KG1 (cell line): ENCODE measurements at regions not wholly inside any gene's neighbourhood (a gene's known extent, or its start where the extent isn't known, plus 50 kb on each side); places are given as distances from the start of the nearest gene placed in this dataset.
"Not testable (repeated sequence)": the region's sequence is repeated elsewhere in the genome, so short reads cannot be mapped to it uniquely, and the experiment has no call there.

Experiments used
- DNase-seq: peaks from one replicate; lab custom pipeline; 2025; lab: John Stamatoyannopoulos, UW

DNA sequence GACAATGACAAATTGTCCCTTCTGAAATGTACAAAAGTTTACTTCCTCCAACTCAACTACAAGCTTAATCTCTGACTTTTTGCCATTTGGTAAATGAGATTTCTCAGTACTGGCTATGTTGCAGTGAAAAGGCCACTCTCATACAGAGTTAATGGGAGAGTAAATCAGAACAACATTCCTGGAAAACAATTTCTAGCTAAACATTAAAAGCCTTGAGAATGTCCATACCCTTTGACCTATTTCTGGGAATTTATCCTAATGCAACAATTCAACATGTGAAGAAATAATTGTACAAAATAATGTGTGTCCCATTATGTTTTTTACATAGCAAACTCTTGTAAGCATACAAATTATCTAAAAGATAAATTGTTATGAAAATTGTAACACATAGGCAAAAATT lies 56.3 kb upstream of the SPEF2 start:
- no peak for DNase-seq

DNA sequence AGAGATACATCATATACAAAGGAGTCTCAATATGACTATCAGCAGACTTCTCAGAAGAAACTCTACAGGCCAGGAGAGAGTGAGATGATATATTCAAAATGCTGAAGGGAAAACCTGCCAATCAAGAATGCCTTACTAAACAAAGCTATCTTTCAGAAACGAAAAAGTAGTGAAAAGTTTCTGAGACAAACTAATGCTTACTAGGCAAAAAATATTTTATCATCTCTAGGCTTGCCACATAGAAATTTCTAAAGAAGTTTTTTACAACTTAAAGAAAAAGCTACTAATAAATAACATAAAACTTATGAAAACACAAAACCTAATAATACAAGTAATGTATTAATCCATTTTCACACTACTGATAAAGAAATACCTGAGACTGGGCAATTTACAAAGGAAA lies 59.9 kb upstream of the SPEF2 start:
- DNase-seq: no peak

DNA sequence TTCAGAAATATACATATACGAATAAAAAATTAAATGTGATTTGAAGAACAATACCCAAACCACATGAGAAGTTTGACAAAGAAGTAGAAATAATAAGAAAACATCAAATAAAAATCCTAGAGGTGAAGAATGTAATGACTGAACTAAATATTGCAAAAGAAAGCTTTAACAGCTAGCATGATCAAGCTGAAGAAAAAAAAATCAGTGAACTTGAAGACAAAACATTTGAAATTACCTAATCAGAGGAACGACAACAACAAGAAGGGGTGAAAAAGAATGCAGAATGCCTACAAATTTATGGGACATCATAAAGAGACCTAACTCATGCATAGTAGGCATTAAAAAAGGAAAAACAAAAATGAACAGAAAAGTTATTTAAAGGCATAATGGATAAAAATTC lies 60.5 kb upstream of the SPEF2 start:
- no peak for DNase-seq

DNA sequence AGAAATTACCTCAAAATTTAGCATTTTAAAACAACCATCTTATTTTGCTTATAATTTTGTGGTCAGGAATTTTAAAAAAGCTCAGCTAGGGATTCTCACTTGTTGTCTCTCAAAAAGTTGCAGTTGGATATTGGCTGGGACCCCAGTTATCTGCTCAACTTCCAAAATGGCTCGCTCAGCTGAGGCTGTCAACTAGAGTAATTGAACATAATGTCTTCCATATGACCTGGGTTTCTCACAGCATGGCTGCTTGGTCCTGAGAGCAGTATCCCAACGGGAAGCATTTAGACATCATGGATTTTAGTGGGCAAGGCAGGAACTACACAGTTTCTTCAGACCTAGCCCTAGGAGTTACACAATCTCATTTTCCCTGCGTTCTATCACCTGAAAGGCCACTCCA lies 63.6 kb upstream of the SPEF2 start:
- DNase-seq: no peak

DNA sequence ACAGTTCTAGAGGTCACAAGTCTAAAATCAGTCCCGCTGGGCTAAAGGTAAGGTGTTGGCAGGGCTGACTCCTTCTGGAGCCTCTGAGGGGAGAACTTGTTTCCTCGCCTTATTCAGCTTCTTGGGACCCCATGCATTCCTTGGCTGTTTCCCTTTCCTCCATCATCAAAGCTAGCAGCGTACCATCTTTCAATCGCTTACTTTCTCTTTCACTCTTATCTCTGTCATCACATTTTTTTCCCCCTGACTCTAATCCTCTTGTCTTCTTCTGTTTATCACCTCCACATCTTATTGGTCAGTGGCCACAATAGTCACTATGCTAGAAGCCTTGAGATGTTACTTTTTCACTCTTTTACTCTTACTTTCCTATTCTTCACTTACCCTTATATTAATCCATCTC lies 72.5 kb upstream of the SPEF2 start:
- DNase-seq: no peak

DNA sequence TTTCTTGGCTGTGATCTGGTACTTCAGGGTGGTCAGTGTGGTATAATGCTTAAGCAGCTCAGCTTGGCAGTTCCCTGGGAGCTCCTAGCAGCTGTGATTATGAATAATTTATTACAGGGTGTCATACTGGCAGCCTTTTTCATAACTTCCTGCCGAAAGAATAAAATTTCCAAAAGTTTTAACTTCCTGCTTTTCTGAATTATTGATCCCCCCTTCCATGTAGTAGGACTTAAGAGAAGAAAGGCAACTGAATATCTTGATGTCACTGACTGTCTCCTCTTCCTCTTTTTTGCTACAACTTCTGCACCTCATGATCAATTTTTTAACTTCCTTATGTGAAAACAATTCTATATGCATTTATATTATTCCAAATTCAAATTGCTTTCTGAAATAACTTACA lies 74.3 kb upstream of the SPEF2 start:
- no peak for DNase-seq

DNA sequence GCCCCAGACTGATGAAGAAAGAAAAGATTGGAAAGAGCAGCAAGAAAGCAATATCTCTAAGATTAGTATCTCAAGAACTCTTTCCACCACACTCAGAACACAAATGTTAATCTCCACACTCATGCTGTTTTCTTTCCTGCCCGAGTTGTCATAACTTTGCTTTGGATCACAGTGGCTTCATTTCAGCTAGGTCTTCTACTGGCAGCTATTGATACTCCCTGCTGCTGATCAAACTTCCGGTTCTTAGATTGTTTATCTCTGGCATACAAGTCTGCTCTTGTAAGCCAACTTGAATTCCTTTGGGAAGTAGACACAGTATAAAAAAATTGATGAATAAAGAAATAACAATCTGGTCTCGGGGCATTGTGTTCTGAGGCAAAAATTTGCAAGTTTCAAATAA lies 77.7 kb upstream of the SPEF2 start:
- DNase-seq: no peak

DNA sequence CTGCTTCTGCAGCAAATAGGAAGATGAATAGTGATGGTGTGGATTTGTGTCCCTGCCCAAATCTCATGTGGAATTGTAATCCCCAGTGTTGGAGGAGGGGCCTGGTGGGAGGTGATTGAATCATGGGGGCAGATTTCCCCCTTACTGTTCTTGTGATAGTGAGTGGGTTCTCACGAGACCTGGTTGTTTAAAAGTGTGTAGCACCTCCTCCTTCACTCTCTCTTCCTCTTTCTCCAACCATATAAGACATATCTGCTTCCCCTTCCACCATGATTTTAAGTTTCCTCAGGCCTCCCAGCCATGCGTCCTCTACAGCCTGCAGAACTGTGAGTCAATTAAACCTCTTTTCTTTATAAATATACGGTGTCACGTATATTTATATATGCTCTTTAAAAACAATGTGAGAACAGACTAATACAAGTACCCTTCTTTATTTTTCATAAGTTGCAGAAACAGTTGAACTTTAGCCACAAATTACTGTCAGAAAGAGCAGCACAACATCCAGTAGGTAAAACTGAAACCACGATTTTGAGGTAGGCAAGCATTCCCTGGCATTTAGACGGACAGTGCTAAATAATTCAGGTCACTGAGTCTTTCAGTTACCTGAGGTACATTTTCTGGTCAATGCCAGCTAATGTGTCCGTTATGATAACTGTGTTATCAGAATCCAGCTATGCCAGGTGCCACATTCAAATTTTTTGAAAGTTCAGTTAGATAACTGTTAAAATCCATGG lies 79.3 kb upstream of the SPEF2 start:
- DNase-seq: no peak

DNA sequence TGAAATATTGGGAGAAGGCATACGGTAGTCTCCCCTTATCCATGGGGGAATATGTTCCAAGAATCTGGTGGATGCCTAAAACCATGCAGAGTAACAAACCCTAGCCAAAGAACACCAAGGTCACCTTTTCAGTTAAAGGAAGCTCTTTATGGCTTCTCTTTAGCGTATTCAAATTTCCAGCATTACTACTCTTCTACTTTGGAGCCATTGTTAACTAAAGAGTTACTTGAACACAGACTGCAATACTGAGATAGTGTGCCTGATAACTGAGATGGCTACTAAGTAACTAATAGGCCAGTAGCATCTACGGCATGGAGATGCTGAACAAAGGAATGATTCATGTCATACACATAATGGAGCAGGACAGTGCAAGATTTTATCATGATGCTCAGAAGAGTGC lies 84.5 kb upstream of the SPEF2 start:
- no peak for DNase-seq

DNA sequence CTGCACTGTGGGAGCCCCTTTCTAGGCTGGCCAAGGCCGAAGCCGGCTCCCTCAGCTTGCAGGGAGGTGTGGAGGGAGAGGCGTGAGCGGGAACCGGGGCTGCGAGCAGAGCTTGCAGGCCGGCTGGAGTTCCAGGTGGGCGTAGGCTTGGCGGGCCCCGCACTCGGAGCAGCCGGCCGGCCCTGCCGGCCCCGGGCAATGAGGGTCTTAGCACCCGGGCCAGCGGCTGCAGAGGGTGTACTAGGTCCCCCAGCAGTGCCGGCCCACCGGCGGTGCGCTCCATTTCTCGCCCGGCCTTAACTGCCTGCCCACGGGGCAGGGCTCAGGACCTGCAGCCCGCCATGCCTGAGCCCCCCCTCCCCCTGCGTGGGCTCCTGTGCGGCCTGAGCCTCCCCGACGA lies 86.1 kb upstream of the SPEF2 start:
- DNase-seq: not testable (repeated sequence)

DNA sequence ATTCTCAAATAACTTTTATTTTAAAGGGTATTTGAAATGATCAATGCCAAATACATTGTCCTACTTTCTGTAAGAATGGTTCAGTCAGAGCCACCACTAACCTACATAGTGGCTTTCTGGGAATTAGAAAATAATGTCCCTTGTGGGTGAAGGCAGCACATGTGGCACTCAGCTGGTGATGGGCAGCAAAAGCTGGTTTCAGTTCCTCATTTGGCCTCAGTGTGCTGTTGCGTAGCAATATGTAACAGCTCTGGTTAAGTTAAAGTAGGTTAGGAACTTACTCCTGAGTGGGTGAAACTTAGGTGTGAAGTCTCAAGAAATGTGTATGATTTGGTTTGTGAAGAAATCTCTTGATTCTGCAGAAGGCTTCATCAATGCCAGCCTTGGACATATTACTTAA lies 99.6 kb upstream of the SPEF2 start:
- DNase-seq: peak; percentile 6

DNA sequence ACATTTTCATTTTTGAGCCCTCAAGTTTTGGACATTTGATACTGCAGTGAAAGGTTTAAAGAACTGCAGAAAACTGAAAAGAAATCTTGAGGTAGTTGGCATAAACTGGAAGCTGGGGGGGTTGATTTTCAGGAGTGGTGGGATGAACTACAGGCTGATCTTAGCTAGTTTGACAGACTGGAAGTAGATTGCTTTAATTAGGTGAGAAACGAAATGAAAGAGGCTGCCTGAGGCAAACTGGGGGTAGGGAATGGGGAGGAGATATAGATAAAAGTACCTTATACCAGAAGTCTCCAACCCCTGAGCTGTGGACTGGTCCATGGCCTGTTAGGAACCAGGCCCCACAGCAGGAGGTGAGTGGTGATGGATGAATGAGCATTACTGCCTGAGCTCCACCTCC lies 101.4 kb upstream of the SPEF2 start:
- no peak for DNase-seq

DNA sequence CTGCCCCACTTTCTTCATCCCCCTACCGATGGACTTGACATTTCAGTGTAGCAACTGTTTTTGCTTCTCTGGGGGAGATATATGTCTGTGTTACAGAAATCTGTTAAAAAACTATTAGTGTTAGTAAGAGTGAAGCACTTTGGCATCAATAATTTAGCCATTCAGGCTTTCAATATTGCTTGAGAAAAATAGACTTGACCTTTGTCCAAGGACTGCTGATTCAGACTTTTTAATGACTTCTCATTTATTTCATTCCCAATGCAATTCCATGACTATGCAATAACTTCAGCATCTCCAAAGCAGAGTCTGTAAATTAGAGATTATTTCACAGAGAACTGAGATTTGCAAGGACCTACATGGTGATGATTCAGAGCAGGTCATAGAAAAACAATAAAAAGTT lies 104.1 kb upstream of the SPEF2 start:
- DNase-seq: no peak

DNA sequence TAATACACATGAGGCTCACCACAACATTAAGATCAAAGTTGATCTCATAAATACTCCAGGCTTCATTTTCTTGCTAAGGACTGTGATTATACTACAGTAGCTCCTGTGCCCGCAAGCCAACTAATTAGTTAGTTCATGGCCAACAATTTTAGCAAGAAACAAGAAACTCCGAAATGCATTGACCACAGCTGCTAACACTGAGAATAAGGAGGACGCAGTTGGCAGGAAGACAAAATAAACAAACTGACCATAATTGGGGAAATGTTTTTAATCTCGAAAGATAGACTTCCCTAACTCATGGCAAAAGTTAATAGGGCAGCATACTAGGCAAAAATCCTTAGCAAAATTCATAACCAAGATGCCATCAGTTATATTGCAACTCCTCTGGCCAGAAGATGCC lies 115.5 kb upstream of the SPEF2 start:
- DNase-seq: no peak

DNA sequence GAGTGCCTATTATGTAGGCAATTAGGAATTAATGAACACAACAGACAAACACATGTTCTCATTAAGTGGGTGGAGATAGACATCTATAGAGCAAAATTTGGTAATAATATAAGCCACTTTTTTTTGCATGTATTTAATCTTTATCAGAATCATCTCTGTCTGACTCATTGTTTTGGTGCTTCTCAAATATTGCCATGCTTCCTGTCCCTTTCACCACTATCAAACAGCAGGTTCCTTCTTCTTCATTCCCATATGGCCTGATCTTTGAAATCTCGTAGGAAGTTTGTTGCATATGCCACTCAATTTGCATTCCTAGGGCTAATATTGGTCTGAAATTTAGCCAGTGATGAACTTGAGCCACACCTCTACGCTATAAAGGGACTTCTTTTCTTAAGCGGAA lies 128.9 kb upstream of the SPEF2 start:
- DNase-seq: no peak

DNA sequence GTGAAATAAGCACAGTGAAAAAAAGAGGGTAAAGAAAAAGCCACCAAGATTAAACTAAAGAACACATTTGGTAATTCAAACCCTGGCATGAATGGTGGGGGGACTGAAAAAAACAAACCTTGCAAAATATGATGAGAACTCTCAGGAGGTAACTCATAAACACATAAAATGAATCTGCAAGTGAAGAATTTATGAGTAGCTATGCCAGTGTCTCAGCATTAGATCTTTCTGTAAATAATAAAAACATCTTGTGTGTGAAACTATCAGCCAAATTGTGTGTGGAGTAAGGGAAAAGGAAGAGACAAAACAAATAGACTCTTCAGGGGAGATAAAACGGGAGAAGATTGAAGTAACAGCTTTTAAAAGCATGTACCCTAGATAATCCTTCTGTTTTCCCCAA lies 129.6 kb upstream of the SPEF2 start:
- no peak for DNase-seq

DNA sequence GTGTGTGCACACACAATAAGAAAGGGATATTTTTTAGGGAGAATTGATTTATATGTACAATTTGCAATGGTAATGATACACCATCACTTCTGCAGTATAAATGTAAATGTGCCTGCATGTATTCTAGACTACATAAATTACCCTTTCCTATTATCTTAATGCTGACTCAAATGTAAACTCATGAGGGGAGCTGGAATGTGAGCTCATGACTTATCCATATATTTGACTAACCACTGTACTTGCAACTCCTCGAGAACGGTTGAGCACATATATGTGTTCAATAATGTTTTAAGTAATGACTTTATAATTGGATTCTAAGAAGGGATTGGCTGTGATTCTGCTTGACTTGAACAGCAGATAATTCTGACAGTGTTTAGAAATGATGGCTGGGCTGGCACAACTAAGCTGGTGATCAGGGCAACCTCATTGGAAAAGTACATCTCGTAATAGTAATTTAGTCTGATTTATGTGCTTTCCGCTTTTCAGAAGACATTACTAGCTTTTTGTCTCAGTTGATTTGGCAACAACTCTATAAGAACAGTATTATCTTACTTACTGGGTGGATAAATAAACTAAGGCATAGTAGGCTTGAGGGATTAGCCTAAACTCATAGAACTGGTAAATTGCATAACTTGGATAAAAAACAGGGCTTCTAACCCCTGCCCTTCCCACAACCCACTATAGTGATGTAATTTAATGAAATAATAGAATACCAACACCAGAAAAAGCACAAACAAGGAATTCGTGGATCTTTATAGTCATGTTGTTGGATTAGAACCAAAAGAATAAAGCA lies 130.2 kb upstream of the SPEF2 start:
- DNase-seq: no peak

DNA sequence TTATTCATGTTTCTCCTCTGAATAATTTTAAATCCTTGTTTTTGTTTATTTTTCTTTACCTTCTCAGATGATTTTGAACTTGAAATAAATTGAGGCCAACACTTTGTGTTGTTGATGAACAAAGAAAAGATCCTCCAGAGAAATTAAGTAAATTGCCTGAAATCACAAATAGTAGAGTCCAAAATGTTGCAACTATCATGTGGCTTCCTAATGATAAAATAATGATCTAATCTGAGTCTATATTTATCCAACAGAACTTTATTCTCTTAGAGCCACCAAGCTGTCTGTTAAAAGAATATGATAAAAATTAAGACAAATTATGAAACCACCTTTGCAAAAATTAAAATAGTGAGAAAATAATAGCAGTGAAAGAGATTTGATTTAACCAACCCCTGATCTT lies 132.2 kb upstream of the SPEF2 start:
- no peak for DNase-seq

DNA sequence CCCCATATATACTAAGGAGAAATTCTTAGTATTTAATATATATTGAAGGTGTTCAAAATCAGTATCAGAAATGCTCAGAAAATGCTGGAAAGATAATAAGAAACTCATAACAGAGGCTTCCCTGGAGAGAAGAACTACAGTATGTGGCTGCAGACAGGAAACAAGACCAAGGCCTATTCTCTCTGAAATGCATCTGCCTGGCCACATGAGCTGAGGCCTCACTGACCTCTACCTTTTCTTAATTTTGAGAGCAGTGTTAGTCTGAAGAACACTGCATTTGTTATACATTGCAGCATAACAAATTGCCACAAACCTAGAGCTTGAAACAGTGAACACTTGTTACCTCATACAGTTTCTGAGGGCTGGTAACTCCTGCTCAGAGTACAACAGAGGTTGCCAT lies 133.4 kb upstream of the SPEF2 start:
- DNase-seq: no peak

DNA sequence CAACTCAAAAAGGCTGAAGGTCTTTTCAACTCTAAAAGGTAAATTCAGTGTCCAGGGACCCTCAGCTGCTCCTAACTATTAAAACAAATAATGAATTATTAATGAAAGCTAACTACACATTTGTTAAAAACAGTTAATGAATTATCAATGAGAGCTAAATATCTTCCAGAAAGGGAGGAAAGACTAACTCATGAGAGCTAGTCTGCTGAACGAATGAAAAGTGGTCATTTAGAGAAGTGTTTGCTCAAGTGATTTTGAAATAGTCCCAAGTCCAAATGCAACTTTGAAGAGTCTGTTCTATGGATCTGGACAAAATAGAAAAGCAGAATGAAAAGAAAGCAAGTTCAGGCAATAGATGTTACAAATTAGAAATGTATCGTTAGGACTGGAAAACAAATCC lies 133.9 kb upstream of the SPEF2 start:
- no peak for DNase-seq

DNA sequence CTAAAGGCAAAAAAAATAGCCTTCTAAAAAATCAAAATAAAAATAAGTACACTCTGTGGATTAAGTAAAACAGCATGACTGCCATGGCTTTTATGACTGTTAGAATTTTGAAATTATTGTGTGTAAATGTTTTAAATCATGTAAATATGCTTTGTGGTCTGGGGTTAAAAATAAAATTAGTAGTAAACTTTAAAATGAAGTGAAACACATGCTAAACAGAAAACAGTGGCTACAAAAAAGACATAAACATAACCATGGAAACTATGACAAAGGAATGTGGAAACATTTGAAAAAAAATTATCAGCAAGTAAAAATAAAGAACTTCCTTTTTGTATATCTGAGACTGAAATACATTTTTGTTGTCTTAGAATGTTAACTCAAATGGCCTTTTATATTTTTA lies 134.5 kb upstream of the SPEF2 start:
- DNase-seq: no peak

DNA sequence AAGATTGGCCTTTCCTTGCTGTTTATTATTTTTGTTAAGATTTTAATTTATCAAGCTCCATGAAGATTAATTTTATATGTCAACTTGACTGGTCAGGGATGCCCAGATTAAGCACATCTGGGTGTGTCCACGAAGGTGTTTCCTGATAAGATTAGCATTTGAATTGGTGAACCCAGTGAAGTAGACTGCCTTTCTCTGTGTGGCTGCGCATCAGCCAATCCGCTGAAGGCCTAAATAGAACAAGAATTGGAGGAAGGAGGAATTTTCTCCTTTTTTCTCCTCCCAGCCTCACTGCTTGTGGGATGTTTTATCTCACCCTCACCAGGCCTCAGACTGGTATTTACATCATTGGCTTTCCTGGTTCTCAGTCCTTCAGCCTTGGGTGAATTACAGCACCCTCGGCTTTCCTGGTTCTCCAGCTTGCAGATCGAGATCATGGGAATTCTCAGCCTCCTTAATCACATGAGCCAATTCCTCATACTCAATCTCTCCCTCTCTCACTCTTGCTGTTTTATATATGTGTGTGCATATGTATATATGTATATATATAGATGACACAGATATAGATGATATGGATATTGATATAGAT lies 135.4 kb upstream of the SPEF2 start:
- DNase-seq: no peak

DNA sequence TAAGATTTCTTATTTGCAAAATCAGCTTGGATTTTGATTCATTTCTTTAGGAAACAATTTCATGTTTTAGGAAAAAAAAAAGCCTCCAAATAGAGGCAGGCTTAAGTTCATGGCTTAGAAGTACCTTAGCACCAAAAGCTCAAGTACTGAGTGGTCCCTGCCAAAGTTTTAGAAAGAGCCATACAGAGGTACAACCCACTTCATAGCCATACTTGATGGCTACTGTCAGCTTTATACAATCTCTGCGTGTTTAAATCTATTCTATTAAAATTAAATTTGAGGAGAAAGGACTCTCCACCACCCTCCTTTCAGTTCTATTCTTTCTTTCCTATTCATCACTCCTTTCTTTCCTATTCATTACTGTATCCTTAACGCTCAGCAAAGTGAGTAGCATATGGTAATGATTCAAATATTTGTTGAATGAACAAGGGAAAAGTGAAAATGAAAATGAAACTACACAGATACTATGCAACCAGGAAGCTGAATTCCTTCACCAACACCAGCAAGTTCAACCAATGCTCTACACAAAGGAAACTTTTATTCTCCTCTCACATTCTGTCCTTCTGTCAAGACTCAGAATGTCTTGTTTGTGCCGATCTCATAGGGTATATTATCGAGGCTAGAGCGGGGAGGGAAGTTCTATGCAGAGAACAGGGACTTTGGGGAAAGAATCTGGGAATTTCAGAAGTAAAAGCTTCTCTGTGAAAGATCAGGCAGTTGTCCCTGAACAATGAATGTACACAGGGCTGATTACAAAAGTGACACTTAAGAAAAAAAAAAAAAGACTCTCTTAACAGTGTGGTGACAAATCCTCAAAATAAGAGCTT lies 138.6 kb upstream of the SPEF2 start:
- no peak for DNase-seq
